GM10266 (cell line): ENCODE measurements at regions not wholly inside any gene's neighbourhood (a gene's known extent, or its start where the extent isn't known, plus 50 kb on each side); places are given as distances from the start of the nearest gene placed in this dataset.

ENCODE experiments used
- DNase-seq: peaks from one replicate; pipeline ENCODE4 v3.0.0; 2012; ENCODE audit errors: extremely low spot score
- CTCF ChIP-seq: IDR thresholded peaks from 2 replicates; pipeline ENCODE4 v1.5.1; 2012; ENCODE audit warnings: mild to moderate bottlenecking, low read depth; ENCODE audit not compliant: control insufficient read depth, insufficient read depth; ENCODE audit errors: missing control alignments

GRCh38 chr5:141783947-141784296 is 94.3 kb downstream of the PCDH1 start:
- TF ChIP-seq CTCF, result no peak
- DNase-seq, result no peak

- TF ChIP-seq CTCF, result no peak
- no peak for DNase-seq
Measured at GRCh38 chr5:141783005-141783946, 94.9 kb downstream of the PCDH1 start.

GRCh38 chr5:141781910-141782309 is 96.3 kb downstream of the PCDH1 start:
- no peak for DNase-seq
- TF ChIP-seq CTCF, result no peak

- DNase-seq, result no peak
- no peak for TF ChIP-seq CTCF
Measured at GRCh38 chr5:141780952-141781781, 97.0 kb downstream of the PCDH1 start.

GRCh38 chr5:141780240-141780951 is 97.8 kb downstream of the PCDH1 start:
- no peak for DNase-seq
- TF ChIP-seq CTCF, result no peak

- DNase-seq, result no peak
- no peak for TF ChIP-seq CTCF
Measured at GRCh38 chr5:141779503-141779973, 97.5 kb upstream of the ARAP3 start.
